ENCODE measurements at regions not wholly inside any gene's neighbourhood (a gene's known extent, or its start where the extent isn't known, plus 50 kb on each side); places are given as distances from the start of the nearest gene placed in this dataset.
A peak's percentile ranks its signal among the peaks of the same experiment; 100 is the strongest.

GRCh38 chr3:55413236-55413635 lies 73.9 kb downstream of the WNT5A start:
- no peak for DNase-seq

GRCh38 chr3:55412545-55412944 lies 74.6 kb downstream of the WNT5A start:
- DNase-seq: no peak

- no peak for DNase-seq
These were observed 77.3 kb downstream of the WNT5A start for GRCh38 chr3:55409806-55410205.

- no peak for DNase-seq
These were observed 78.8 kb downstream of the WNT5A start for GRCh38 chr3:55408193-55408826.

GRCh38 chr3:55407426-55407820 lies 79.7 kb downstream of the WNT5A start:
- no peak for DNase-seq

- no peak for DNase-seq
These were observed 80.2 kb downstream of the WNT5A start for GRCh38 chr3:55406696-55407425.

- DNase-seq: no peak
These were observed 81.7 kb downstream of the WNT5A start for GRCh38 chr3:55405436-55405835.

GRCh38 chr3:55402886-55403609 lies 84.1 kb downstream of the WNT5A start:
- DNase-seq: peak; percentile 39

- DNase-seq: no peak
These were observed 106.5 kb downstream of the WNT5A start for GRCh38 chr3:55380561-55380960.

GRCh38 chr3:55376753-55377347 lies 110.3 kb downstream of the WNT5A start:
- no peak for DNase-seq

- no peak for DNase-seq
These were observed 113.7 kb downstream of the WNT5A start for GRCh38 chr3:55373423-55373822.

GRCh38 chr3:55370272-55370671 lies 116.8 kb downstream of the WNT5A start:
- DNase-seq: no peak

- DNase-seq: no peak
These were observed 117.8 kb downstream of the WNT5A start for GRCh38 chr3:55369141-55369847.

GRCh38 chr3:55368366-55368765 lies 118.7 kb downstream of the WNT5A start:
- DNase-seq: no peak

GRCh38 chr3:55367384-55367783 lies 119.7 kb downstream of the WNT5A start:
- DNase-seq: no peak

- no peak for DNase-seq
These were observed 122.7 kb downstream of the WNT5A start for GRCh38 chr3:55364421-55364820.

GRCh38 chr3:55362210-55362960 lies 124.7 kb downstream of the WNT5A start:
- no peak for DNase-seq

GRCh38 chr3:55357796-55358195 lies 129.3 kb downstream of the WNT5A start:
- no peak for DNase-seq

- DNase-seq: no peak
These were observed 134.4 kb downstream of the WNT5A start for GRCh38 chr3:55352668-55353067.

- DNase-seq: no peak
These were observed 137.3 kb downstream of the WNT5A start for GRCh38 chr3:55349851-55350250.

GRCh38 chr3:55343486-55344357 lies 143.4 kb downstream of the WNT5A start:
- no peak for DNase-seq
